Spinal cord (tissue), 9 donors: ENCODE measurements at regions not wholly inside any gene's neighbourhood (a gene's known extent, or its start where the extent isn't known, plus 50 kb on each side); places are given as distances from the start of the nearest gene placed in this dataset.

Experiments used
- DNase-seq, 6 donors: peaks; one replicate each; pipeline versions ENCODE4 v3.0.0 to v3.0.0-alpha.2; 2013 to 2015; ENCODE audit warnings: low spot score in 6 of 6, low read depth in 4 of 6
- H3K27ac ChIP-seq: one replicate; pipeline ENCODE4 v1.5.1; 2013; ENCODE audit warnings: low read depth, low read length, control low read depth
- H3K27me3 ChIP-seq: one replicate; pipeline ENCODE4 v1.6.1; 2013; ENCODE audit warnings: low read length; ENCODE audit not compliant: control insufficient read depth, insufficient read depth
- H3K36me3 ChIP-seq: one replicate; pipeline ENCODE4 v1.6.1; 2013; ENCODE audit warnings: low read length; ENCODE audit not compliant: control insufficient read depth, insufficient read depth
- H3K4me1 ChIP-seq: one replicate; pipeline ENCODE4 v1.6.1; 2013; ENCODE audit warnings: low read length; ENCODE audit not compliant: control insufficient read depth, insufficient read depth
- H3K4me3 ChIP-seq: one replicate; pipeline ENCODE4 v1.5.1; 2013; ENCODE audit warnings: low read depth, low read length, control low read depth
- H3K9me3 ChIP-seq: one replicate; pipeline ENCODE4 v1.6.1; 2013; ENCODE audit warnings: low read length; ENCODE audit not compliant: control insufficient read depth, insufficient read depth
- whole genome bisulfite sequencing: methylation state at CpG from one replicate; pipeline ENCODE4 v1.1.5; 2013; ENCODE audit warnings: missing lambda C conversion rate; ENCODE audit not compliant: insufficient coverage; 5-methylcytosine and 5-hydroxymethylcytosine counted together
- donor health status: healthy.

DNA sequence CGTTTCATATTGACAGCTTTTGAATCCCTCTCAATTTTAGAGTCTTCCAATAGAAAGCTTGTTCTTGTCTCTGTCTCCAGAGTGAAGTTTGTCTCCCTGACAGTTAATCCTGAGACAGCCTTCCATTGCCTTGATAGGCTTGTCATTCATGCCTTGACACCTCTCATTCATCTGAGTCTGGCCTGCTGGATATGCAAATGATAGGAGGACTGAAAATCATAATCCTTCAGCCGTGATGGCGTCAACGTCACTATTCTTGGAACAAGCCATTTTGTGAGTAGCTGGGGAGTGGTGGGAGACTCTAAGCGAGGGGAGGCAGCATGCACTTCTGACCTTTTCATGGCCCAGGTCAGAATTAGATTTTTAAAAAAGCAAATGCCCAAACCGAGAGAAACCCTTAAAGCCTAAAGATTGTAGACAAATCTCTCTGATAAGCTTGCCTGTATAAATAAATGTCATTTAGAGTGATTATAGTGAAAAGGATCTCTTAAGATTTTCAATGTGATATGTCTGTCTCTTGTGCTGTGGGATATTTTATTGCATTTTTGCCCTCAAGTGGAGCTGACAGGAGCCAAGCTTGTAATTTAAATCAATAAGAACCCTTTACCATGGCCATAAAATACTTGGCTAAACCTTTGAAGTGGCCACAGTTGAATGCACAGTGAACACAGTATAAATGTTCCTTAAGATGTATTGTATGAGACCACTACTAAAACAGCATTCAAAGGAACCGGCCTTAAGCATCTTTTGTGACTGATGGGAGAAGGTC is 148.8 kb downstream of the SNX10 start:
- no peaks in the 10 kb centered on the region for H3K9me3 ChIP-seq
- H3K36me3 ChIP-seq: no peaks in the 10 kb centered on the region
- H3K27ac ChIP-seq: peak overlapping the region; percentile 37
- 33% methylated on average over 4 of the region's 7 CpGs for WGBS
- DNase-seq: peak in 2 of 6 donors; percentile 68 to 74
- H3K27me3 ChIP-seq: no peaks in the 10 kb centered on the region
- H3K4me3 ChIP-seq: no peak overlapping the region
- peaks cover 15% of the 10 kb centered on the region for H3K4me1 ChIP-seq

DNA sequence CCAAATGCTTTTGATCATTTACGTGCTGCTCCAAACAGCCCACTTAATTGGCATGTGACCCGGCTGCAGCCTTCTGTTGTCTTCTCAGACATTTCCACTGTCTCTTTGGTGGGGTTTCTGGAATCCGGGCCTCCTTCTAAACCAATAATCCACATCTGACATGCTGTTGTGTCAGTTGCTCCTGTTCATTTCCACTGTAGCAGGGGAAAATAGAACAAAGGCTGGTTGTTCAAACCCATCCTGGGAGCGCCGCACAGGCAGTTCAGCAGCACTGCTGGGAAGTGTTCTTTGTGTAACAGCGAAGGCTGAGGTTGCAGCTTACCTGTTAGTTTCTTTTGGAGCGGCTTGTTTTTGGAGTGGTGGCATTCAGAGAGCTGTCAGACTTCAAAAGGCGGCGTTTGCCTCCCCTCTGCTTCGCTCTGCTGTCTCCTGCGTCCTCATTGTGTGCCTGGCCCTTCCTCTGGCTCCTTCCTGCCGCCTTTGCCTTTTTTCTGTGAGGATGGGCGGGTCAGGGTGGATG is 149.4 kb downstream of the SNX10 start:
- no peak overlapping the region for H3K4me3 ChIP-seq
- WGBS: 20% methylated on average over 9 of the region's 13 CpGs
- H3K9me3 ChIP-seq: no peaks in the 10 kb centered on the region
- no peak overlapping the region for H3K27ac ChIP-seq
- H3K4me1 ChIP-seq: peaks cover 15% of the 10 kb centered on the region
- no peaks in the 10 kb centered on the region for H3K36me3 ChIP-seq
- no peaks in the 10 kb centered on the region for H3K27me3 ChIP-seq
- DNase-seq: peak in 2 of 6 donors; percentile 76 to 90

DNA sequence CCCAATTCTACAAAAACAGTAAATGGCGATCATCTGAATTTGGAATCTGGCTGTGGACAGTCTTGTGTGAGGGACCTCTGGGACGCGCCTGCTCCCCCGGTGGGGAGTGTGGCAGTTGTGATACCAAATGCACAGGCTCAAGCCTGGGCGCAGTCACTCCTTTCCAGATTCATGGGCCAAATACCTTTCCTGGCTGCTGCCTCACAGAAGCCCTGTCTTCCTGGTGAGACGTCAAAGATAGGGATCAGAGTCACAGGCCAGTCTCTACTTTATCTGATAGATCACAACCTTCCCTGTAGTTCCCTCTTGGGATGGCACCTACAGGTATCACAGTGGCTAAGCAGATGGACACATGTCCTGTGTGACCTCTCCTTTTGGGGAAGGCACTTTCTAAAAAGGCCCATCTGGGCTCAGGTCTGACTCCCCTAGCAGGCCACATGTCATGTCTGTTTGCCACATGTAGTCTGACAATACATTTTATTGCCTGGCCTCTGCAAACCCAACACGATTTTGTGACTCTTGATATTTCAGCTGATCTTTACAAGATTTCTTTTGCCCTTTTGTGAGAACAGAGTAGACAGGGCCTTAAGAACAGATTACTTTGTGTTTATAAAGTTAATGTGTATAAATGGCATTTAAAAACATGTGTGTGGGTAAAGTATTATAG is 150.1 kb downstream of the SNX10 start:
- no peak overlapping the region for H3K27ac ChIP-seq
- no peaks in the 10 kb centered on the region for H3K27me3 ChIP-seq
- no peaks in the 10 kb centered on the region for H3K9me3 ChIP-seq
- H3K36me3 ChIP-seq: no peaks in the 10 kb centered on the region
- peaks cover 15% of the 10 kb centered on the region for H3K4me1 ChIP-seq
- 62% methylated on average over 7 of the region's 7 CpGs for WGBS
- no peak overlapping the region for H3K4me3 ChIP-seq
- no peak for DNase-seq

DNA sequence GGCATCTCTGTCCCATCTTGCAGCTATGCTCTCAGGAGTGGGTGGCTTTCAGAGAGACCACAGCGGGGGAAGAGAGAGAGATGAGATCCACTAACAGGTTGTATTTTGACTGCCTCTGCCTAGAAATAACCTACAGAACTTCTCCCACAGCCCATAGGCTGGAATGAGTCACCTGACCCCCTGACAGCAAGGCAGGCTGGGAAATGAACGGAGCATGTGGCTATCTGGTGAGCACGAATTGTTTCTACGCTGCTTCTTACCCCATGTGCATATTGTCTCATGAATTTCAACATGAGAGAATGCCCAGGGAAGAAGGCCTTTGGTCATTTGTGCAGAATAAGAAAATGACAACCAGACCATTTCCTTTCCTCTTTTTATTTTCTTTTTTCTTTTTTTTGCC is 151.3 kb downstream of the SNX10 start:
- Histone ChIP-seq H3K27ac (no peak overlapping the region), H3K4me1 (peaks cover 15% of the 10 kb centered on the region), H3K27me3 (no peaks in the 10 kb centered on the region), H3K4me3 (no peak overlapping the region), H3K9me3 (no peaks in the 10 kb centered on the region), H3K36me3 (no peaks in the 10 kb centered on the region)
- WGBS: no CpG with 5 or more reads among the region's 4 CpGs
- no peak for DNase-seq

DNA sequence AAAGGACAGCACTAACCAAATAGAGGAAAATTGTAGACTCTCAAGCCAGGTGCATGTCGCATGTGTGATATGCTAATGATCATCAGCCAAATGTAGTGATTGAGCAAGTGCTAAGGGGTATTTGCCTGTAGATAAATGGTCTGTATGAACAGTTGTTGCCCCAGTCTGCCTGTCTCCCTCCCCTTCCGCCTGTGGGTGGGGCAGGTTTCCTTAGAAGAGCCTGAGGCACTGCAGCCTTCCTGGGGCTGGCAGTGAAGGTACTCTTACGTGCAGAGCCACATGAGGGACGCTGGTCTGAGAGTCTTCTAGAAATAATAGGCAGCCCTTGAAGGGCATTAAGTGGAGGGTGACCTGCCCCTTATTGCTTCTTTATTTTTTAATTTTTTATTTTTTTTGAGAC is 152.1 kb downstream of the SNX10 start:
- H3K4me3 ChIP-seq: no peak overlapping the region
- 86% methylated on average over 3 of the region's 4 CpGs for WGBS
- H3K27me3 ChIP-seq: no peaks in the 10 kb centered on the region
- no peaks in the 10 kb centered on the region for H3K9me3 ChIP-seq
- peaks cover 15% of the 10 kb centered on the region for H3K4me1 ChIP-seq
- H3K27ac ChIP-seq: no peak overlapping the region
- DNase-seq: no peak
- no peaks in the 10 kb centered on the region for H3K36me3 ChIP-seq

DNA sequence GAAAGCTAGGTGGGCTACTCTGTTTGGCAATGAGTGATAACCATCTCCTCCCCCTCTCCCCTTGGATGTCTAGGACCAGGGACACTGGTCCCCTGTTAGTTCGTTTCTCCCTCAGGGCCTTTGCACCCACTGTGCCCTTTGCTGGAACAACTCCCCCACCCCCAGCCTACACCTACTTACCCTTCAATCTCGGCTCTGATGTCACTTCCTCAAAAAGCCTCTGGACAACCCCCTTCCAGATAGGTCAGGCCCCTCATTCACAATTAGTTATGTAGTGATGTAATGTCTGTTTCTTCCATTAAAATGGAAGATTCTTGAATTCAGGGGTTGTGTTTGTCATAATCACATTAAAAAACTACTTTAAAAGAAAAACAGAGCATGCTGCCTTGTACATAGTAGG is 152.9 kb downstream of the SNX10 start:
- 100% methylated on average over 1 of the region's 2 CpGs for WGBS
- peaks cover 16% of the 10 kb centered on the region for H3K4me1 ChIP-seq
- no peak overlapping the region for H3K4me3 ChIP-seq
- H3K9me3 ChIP-seq: no peaks in the 10 kb centered on the region
- DNase-seq: no peak
- no peak overlapping the region for H3K27ac ChIP-seq
- no peaks in the 10 kb centered on the region for H3K27me3 ChIP-seq
- H3K36me3 ChIP-seq: no peaks in the 10 kb centered on the region

DNA sequence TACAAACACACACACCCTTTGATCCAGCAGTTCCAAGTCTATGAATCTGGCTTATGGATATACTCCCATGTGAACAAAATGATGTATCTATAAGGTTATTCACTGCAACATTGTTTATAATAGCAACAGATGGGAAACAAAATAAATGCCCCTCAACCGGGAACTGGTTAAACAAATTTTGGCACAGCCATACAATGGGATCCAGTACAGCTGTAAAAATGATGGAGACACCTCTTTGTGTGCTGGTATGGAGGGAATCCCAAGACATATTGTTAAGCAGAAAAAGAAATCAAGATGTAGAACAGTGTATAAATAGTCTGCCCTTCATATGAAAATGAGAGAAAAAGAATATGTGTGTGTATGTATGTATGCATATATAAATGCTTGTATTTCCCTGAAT is 155.5 kb downstream of the SNX10 start:
- H3K4me3 ChIP-seq: no peak overlapping the region
- DNase-seq: peak in 1 of 6 donors; percentile 24
- no peaks in the 10 kb centered on the region for H3K9me3 ChIP-seq
- H3K27me3 ChIP-seq: no peaks in the 10 kb centered on the region
- H3K27ac ChIP-seq: no peak overlapping the region
- no CpG with 5 or more reads among the region's 1 CpG for WGBS
- H3K36me3 ChIP-seq: no peaks in the 10 kb centered on the region
- H3K4me1 ChIP-seq: peaks cover 5% of the 10 kb centered on the region

DNA sequence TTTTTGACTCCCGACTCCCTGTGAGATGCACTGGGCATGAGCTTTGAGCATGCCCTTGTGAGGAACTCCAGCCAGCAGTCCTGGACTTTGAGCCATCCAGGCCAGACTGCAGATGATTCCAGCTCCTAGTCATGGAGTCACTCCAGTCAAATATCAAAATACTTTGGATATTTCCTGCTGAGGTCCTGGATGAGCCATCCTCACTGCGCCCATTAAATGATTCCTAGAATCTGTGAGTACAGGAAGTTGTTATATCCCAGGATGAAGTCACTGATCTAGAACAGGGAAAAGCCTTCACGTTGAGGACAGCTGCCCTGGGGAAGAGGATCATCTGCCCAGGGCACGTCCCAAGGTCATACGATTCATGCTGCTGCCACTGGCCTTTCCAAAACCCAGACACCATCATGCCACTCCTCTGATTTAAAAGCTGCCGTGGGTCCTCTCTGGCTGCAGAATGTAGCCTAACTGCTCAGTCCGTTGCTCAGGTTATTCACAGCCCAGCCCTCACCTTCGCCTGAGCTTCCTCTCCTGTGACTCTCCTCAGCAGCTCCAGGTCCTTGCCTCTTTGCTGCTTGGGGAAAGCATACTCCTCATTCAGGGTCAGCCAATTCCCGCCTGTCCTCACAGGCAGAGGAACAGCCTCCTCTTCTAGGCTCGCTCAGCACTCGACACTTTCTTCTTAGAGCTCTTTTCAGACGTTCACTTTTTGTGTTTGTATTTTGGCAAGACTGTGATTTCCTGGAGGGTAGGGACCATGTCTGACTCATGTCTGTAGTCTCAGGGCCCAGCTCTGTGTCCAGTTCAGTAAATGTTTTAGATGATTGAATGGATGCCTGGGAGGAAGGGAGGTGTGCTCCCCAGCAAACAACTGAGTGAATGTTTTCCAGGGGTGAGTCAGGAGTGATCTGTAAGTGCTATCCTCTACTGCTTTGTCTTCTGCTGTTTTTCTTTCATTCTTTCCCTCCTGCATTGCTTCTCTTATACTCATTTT is 157.8 kb downstream of the SNX10 start:
- no peaks in the 10 kb centered on the region for H3K27me3 ChIP-seq
- H3K36me3 ChIP-seq: no peaks in the 10 kb centered on the region
- no peak overlapping the region for H3K4me3 ChIP-seq
- H3K4me1 ChIP-seq: peaks cover 5% of the 10 kb centered on the region
- no peak overlapping the region for H3K27ac ChIP-seq
- no peaks in the 10 kb centered on the region for H3K9me3 ChIP-seq
- DNase-seq: peak in 1 of 6 donors; percentile 38
- WGBS: 85% methylated on average over 7 of the region's 12 CpGs

DNA sequence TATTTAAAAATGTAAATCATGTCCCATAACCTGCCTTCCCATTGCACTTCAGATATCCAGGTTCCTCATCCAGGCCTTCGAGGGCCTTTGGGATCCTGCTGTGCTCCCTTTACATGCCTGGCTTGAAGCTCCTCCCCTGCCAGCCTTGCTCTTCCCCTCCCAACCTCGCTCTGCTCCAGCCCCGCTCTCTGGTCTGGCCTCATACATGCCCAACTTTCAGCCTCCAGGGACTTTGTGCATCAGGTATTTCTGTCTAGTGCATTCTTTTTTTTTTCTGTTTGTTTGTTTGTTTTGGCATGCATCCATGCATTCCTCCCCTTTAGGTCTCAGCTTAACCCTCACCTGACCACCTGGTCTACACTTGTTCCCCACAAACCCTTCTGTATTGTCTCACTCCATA is 160.3 kb downstream of the SNX10 start:
- H3K4me3 ChIP-seq: no peak overlapping the region
- DNase-seq: no peak
- no peaks in the 10 kb centered on the region for H3K36me3 ChIP-seq
- 5% methylated on average over 1 of the region's 3 CpGs for whole genome bisulfite sequencing
- no peaks in the 10 kb centered on the region for H3K9me3 ChIP-seq
- peaks cover 5% of the 10 kb centered on the region for H3K4me1 ChIP-seq
- no peak overlapping the region for H3K27ac ChIP-seq
- H3K27me3 ChIP-seq: no peaks in the 10 kb centered on the region
